Colonic mucosa (tissue), 4 donors: ENCODE measurements at regions not wholly inside any gene's neighbourhood (a gene's known extent, or its start where the extent isn't known, plus 50 kb on each side); places are given as distances from the start of the nearest gene placed in this dataset.

ENCODE experiments used
- DNase-seq: peaks from one replicate; pipeline ENCODE4 v3.0.0-alpha.2; 2020
- H3K27ac ChIP-seq: fragments of 200-600 bp; one replicate; pipeline ENCODE4 v1.8.0; 2021
- H3K27me3 ChIP-seq: fragments of 200-600 bp; one replicate; pipeline ENCODE4 v1.8.0; 2021
- H3K36me3 ChIP-seq: fragments of 200-600 bp; one replicate; pipeline ENCODE4 v1.8.0; 2021
- H3K4me1 ChIP-seq: fragments of 200-600 bp; one replicate; pipeline ENCODE4 v1.8.0; 2021; ENCODE audit warnings: mild to moderate bottlenecking
- H3K4me3 ChIP-seq: fragments of 200-600 bp; one replicate; pipeline ENCODE4 v1.8.0; 2021
- H3K9ac ChIP-seq, 2 donors: one replicate each; pipeline ENCODE4 v1.7.0; 2013; ENCODE audit warnings: control low read depth in 2 of 2, low read depth in 2 of 2, low read length in 2 of 2
- H3K9me3 ChIP-seq: fragments of 200-600 bp; one replicate; pipeline ENCODE4 v1.8.0; 2021
- CTCF ChIP-seq: fragments of 200-600 bp; IDR thresholded peaks from one replicate; pipeline ENCODE4 v1.8.0; 2022; ENCODE audit warnings: antibody characterized with exemption, mild to moderate bottlenecking
- intact Hi-C: fragments of 100-400 bp; cut with DNase I; formaldehyde crosslinking; loops from one replicate; pipeline ENCODE4 v1.14.1; 2022
- donor health status: healthy.
- donor health status: DM: no; HTN: no; CAD: no.
- donor health status: DM: no; HTN: no; CAD: no.

DNA sequence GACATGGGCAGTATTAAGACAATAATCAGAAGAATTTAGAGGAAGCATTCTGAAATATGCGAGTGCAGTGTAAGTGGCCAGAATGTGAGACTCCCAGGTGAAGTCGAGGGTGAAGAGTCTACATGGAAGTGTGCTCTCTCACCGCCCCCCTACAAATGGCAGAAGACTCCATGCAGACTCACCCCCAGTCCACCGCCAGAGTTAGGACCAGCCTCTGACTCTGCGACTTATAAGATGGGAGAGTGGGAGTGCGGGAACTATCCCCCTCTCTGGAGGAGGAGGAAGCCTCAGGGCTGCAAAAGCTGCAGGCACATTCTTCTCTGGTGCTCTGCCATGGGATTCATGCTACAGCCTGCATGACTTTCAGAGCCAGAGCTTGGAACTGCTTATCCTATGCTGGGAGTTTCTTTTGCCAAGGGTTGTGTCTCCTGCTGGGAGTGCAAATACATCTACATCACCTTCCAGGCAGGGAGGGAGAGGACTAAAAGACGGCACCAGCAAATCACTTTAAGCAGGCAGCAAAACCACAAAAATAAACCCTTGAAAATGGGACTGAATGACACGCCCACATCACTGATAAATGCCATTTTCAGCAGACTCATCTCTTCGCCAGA is 206.7 kb upstream of the SULF2 start:
- H3K36me3 ChIP-seq, result no peaks in the 10 kb centered on the region
- H3K4me1 ChIP-seq, result no peaks in the 10 kb centered on the region
- intact Hi-C loops, result no loop called here
- no peaks in the 10 kb centered on the region for H3K9me3 ChIP-seq
- no peak for TF ChIP-seq CTCF
- no peak overlapping the region for H3K4me3 ChIP-seq
- H3K27ac ChIP-seq, result no peak overlapping the region
- H3K27me3 ChIP-seq, result no peaks in the 10 kb centered on the region
- DNase-seq, result no peak
- H3K9ac ChIP-seq, result no peak overlapping the region

GRCh38 chr20:47990507-47991150 is 205.3 kb upstream of the SULF2 start:
- no peaks in the 10 kb centered on the region for H3K9me3 ChIP-seq
- no peaks in the 10 kb centered on the region for H3K27me3 ChIP-seq
- no peak overlapping the region for H3K27ac ChIP-seq
- H3K36me3 ChIP-seq, result no peaks in the 10 kb centered on the region
- intact Hi-C loops, result no loop called here
- H3K4me1 ChIP-seq, result no peaks in the 10 kb centered on the region
- DNase-seq, result no peak
- no peak for TF ChIP-seq CTCF
- no peak overlapping the region for H3K9ac ChIP-seq
- H3K4me3 ChIP-seq, result no peak overlapping the region

DNA sequence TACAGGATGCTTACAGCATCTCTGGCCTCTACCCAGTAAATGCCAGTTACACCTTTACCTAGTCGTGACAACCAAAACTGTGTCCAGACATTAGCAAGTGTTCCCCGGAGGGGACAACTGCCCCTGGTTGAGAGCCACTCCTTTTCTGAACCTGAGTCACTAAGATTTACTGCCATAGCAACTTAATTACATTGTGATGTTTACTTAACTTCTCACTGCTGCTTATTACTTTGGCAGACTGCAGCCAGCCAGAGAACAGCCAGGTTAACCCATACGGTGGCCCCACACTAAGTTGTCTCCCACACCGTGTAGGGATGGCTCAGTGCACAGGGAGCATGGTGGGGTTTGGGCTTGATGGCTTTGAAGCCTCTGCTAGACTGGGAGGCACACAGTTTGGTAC is 204.7 kb upstream of the SULF2 start:
- peak; percentile 43 for DNase-seq

DNA sequence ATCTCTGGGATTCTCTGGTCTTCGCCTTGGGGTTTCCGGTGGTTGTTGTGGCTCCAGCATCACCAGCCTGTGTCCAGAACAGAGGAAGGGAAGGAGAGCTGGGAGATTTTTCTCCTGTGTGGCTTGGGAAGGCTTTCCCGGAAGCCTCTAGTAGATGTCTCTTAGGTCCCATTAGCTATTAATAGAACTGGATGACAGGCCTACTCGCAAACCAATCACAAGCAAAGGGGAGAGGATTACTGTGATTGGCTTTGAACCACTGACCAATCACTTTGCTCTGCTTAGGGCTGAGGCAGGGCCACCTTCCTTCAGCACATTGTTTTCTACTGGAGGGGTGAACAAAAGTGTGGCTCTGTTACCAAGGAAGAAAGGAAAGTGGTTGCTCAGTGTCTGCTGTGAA is 203.4 kb upstream of the SULF2 start:
- Histone ChIP-seq H3K4me3 (no peak overlapping the region), H3K4me1 (no peaks in the 10 kb centered on the region), H3K36me3 (no peaks in the 10 kb centered on the region), H3K9me3 (no peaks in the 10 kb centered on the region), H3K27me3 (no peaks in the 10 kb centered on the region), H3K9ac (no peak overlapping the region), H3K27ac (no peak overlapping the region)
- DNase-seq, result no peak
- no peak for TF ChIP-seq CTCF
- intact Hi-C loops, result no loop called here

More for the DNA sequence above, 204.7 kb upstream of the SULF2 start:
- H3K9ac ChIP-seq, result no peak overlapping the region
- H3K9me3 ChIP-seq, result no peaks in the 10 kb centered on the region
- no peak overlapping the region for H3K4me3 ChIP-seq
- no peaks in the 10 kb centered on the region for H3K36me3 ChIP-seq
- intact Hi-C loops, result no loop called here
- H3K4me1 ChIP-seq, result no peaks in the 10 kb centered on the region
- H3K27me3 ChIP-seq, result no peaks in the 10 kb centered on the region
- no peak overlapping the region for H3K27ac ChIP-seq
- TF ChIP-seq CTCF, result no peak

- H3K4me3 ChIP-seq, result no peak overlapping the region
- H3K27ac ChIP-seq, result no peak overlapping the region
- TF ChIP-seq CTCF, result no peak
- H3K4me1 ChIP-seq, result no peaks in the 10 kb centered on the region
- intact Hi-C loops, result no loop called here
- H3K36me3 ChIP-seq, result no peaks in the 10 kb centered on the region
- no peaks in the 10 kb centered on the region for H3K9me3 ChIP-seq
- no peaks in the 10 kb centered on the region for H3K27me3 ChIP-seq
- DNase-seq, result no peak
- H3K9ac ChIP-seq, result no peak overlapping the region
Measured at GRCh38 chr20:47985092-47985850, 200.0 kb upstream of the SULF2 start.
